GM04503 (cell line): ENCODE measurements at regions not wholly inside any gene's neighbourhood (a gene's known extent, or its start where the extent isn't known, plus 50 kb on each side); places are given as distances from the start of the nearest gene placed in this dataset.
"Not testable (repeated sequence)": the region's sequence is repeated elsewhere in the genome, so short reads cannot be mapped to it uniquely, and the experiment has no call there.

Experiments used
- DNase-seq: peaks from one replicate; pipeline ENCODE4 v3.0.0-alpha.2; 2012; ENCODE audit warnings: low read depth

DNA sequence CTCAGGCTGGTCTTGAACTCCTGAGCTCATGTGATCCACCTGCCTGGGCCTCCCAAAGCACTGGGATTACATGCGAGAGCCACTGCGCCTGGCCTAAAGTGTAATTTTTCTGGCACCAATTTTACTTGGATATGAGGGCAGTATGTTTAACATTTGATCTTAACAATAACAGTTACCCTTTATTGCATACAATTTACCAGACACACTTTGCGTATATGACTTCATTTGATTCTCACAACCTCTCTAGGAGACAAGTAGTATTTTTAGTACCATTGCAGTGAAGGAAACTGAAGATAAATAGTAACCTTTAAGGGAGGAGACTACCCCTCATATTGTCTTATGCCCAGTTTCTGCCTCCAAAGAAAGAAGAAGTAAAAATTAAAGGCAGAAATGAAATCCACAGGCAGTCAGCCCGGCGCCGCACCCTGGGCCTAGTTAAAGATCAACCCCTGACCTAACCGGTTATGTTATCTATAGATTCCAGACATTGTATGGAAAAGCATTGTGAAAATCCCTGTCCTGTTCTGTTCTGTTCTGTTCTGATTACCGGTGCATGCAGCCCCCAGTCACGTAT, 54.0 kb downstream of the CYP26A1 start:
- not testable (repeated sequence) for DNase-seq

DNA sequence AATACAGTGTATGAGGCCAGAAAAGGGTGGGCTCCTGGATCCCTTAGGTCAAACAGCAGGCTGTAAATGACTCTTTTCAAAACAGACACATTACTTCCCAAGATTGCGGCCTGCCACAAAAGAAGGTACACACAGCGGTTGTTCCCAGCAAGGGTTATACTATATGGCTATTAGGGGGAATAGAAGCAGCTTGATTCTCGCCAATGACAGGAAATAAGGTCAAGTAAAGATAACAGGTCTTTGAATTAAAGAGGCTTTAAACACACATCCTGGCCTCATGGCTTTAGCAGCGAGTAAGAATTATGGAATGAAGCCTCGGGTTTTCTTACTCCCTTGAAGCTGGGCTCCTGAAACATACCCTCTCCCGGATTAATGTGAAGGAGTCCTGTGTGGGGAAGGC, 58.3 kb downstream of the CYP26A1 start:
- DNase-seq, result no peak

DNA sequence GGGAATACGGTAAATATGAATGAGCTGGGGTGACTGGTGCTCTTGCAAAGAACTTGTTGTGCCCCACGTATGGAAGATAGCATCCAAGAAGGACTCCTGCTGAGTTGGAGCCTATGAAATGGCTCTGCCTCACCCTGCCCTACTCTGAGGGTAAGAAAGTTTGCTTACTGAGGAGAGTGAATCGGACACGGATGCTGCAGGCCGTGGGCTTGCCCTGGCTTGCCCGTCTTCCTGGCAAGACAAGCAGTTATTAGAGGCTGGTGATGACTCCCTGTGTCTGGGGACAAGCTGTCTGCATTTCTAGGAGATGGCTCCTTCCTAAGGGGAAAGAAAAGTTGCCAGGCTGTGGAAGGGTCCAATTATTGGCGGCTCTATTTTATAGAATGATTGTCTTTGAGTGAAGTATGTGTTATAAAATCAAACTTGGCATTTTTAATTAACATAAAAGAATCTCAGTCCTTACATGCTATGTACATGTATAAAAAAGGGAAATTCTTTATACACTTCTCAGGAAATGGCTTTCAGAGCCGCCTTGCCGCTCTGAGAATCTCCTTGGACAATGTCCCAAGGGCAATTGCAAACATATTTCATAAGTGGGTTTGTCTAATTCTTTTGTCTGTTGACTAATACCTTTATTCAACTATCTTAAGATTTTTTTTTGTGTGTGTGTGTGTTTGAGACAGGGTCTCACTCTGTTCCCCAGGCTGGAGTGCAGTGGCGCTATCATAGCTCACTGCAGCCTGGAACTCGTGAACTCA, 64.6 kb downstream of the CYP26A1 start:
- DNase-seq, result no peak

DNA sequence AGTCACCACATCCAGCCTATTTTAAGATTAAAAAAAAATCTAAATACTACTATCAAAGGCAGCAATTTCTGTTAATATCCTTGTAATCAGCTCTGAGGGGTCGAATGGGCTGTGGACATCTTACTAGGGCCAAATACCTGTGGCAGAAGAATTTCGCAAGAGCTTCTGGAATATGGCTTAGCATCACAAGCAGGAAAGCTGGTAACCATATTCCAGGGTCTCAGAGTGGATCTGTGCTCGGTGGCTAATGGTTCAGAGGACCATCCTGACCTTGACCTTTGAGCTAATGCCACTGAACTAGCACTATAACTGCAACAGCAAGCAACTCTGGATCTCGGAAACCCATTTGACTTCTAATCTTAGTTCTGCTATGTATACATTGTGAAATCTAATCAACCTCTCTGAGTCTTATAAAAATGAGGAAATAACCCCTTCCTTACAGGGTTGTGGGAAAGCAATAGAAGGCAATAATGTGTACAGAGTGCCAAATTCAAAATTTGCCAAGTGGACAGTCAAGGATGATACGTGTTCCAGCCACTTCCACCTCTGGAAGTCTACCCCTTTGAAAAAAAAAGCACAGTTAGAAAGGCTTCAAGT, 65.5 kb downstream of the CYP26A1 start:
- DNase-seq, result no peak

DNA sequence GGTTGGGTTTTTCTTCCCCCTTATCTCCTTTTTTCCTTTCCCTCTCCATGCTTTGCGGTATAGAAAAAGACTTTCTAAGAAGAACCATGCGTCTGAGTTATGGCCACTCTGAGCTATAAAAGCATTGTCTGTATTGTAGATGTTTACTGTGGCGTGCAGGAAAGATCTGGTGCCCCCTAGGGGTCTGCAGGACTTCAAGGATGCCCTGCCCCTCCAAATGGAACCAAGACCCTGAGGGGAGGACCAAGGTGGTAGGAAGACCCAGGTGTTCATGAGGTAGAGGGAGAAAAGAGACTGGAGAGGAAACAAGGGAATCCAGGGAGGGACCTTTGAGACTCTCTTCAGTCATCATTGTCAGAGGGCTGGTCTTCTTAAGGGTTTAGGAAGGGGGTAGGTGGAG, 68.8 kb downstream of the CYP26A1 start:
- DNase-seq, result no peak

DNA sequence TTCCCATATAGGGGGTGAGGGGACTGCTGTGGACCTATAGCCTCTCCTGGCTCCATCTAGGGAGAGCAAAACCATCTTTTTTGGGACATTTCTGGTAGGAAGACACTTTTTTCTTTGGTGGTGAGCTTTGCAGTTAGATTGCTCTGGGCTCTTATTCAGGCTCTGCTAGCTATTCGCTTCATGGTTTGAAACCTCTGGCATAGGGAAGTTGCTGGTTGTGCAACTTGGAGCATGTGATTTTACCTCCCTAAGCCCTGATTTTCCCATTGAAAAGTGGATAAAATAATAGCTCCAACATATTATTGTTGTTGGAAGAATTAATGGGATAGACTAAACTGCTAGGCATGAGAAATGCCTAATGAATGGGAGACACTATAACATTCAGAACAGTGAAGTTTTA, 69.6 kb downstream of the CYP26A1 start:
- no peak for DNase-seq

DNA sequence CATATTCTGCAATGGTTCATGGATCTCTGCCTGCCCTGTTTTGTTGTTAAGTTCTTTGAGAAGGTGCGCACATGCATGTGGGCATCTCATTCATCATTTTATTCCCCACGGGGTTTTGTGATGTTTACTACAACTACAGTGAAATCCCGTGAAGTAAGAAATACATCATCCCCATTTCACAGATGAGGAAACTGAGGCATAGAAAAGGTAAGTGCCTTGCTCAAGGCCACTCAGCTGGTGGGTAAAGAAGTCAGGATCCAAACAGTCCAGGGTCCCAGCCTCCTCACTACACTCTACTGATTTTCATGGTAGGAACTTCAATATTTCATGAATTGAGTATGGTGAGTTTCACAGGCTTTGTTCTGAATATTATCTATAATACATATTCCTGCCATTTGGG, 72.6 kb downstream of the CYP26A1 start:
- DNase-seq, result no peak

DNA sequence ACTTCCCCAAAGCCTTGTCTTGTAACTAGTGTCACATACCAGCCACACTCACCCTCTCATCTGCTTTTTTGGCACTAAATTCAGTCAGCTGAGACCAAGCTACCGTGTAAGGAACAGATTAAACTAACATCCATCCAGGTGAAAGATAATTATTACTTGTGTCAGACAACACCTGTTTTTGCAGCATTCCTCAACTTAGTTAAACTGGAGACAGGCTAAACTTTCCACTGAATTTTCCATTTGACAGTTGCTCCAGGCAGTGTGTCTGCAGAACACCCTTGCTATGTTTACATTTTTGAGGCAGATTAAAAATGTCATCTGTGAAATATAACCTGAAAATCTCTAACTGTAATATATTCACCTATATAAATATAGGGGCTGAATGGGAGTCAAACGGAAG, 73.6 kb downstream of the CYP26A1 start:
- DNase-seq, result no peak

DNA sequence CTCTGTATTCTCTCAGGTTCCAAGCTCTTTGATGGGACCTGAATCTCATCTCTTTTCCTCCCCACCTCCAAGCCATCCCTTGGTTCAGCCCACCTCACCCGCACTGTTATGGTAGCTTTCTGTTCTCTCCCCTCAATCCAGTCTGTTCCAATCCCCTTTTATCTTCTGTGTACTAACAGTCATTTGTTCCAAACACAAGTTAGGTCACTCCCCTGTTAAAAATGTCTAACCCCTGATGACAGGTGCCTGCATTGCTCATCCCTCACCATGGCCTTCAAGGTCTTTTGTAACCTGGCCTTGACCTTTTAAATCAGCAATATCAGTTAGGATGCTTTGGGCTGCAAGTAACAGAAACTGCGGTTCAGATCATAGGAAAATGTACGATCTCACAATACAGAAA, 74.8 kb downstream of the CYP26A1 start:
- DNase-seq, result no peak

DNA sequence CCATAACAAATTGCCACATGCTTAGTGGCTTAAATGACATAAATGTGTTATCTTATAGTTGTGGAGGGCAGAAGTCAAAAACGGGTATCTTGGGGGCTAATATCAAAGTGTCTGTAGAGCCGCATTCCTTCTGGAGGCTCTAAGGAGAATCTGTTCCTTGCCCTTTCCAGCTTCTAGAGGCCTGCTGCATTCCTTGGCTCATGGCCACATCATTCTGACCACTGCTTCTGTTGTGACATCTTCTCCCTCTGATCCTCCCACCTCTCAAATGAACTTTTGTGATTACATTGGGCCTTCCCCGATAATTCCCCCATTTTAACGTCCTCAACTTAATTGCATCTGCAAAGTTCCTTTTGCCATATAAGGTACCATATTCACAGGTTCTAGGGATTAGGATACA, 76.1 kb downstream of the CYP26A1 start:
- no peak for DNase-seq

DNA sequence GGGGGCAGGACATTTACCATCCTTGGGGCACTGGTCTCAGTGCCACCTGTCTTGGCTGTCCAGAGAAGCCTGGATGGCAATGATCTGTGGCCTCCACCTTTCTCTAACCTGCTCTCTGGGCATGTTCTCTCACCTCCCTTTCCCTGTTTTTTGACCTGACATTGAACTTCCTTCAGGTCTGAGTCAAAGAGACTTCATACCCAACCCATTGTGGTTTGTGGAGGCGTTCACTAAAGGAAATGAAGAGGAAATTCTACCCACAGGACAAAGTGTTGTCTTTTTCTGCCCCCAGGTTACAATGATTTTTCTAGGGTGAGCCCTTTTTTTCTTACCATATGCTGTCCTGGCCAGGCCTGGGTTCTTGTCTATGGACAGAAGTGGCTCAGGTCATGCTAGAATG, 76.6 kb downstream of the CYP26A1 start:
- DNase-seq, result no peak

DNA sequence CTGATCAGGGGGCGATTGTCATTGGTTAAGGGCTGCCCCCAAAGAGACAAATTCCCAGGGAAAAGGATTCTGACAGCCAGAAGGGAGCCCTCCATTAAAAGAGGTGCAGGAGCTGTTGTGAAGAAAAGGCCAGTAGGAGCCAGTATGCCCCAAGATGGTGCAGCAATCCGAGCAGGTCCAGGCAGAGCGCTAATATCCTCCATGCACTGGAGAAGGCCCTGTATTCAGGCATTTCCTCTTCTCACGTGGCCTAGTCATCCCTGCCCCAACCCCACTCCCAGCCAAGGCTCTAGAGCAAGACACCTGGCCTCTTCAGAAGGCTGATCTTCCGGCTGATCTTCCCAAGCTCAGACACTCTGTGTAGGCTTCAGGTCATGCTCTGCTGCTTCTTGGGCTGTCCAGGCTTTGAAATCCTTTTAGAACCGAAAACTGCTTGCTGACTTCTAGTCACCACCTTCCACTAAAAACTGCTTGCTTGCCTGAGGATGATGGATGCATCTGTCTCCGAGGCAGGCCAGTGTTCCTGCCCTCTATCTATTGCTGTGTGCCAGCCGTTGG, 77.4 kb downstream of the CYP26A1 start:
- no peak for DNase-seq

DNA sequence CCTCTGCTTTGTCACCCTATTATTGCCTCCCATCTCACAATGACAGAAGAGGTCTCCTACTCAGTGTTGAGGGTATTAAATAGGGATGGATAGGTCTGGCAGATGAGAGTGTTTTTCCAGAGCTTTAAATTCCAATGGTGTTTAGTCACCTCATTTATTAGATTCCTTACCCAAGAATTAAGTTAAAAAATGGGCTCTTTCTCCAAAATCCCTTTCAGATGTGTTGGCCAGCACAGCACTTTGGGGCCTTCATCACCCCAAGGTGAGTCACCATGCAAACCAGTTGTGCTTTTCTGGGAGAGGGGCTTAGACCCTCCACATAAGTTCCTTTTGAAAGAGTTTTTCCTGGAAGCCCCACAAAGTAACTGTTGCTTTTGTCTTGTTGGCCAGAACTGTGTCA, 78.4 kb downstream of the CYP26A1 start:
- DNase-seq, result peak; percentile 77

DNA sequence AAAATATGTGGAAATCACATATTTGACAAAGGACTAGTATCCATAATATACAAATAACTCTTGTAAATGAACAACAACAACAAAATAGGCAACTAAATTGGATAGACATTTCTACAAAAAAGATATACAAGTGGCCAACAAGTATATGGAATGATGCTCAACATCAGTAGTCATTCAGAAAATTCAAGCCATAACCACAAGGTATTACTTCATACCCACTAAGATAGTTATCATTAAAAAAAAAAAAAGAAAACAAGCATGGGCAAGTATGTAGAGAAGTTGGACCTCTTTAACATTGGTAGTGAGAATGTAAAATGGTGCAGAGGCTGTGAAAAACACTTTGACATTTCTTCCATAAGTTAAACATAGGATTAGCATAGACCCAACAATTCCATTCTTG, 80.8 kb downstream of the CYP26A1 start:
- DNase-seq, result no peak

DNA sequence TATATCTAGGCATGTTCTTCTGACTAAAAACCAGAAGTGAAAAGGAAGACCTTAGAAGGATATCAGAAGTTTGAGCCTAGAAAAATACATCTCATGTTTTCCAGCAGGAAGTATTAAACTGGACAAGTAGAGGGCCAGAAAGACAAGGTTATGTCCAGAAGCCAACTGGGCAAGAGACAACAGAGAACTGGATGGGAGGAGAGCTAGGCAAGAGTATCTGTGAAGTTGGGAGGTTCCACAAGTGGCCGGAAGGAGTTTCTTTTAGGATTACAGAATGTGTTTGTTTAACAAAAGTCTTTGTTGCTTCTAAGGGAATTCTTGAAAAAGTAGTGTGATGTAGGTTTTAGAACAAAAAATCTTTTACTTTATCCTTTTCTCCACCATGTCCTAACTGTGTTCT, 86.4 kb downstream of the CYP26A1 start:
- no peak for DNase-seq

DNA sequence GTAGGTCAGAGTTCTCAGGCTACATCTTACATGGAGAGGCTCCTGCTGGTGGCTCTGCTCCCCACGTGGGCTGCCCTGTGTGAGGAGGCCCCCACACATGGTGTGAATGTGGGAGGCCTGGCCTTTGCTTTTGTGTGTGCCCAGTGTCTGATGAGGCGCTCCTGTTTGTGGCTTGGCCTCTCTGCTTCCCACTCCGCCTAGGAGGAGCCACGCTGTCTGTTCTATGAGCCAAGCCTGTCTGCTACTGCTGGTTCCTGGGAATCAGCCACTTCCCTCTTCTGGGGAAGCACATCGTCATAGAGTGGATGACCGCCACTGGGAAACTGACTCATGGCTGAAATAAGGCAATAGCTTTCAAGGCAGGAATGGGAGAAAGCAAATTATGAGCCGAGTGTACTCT, 87.1 kb downstream of the CYP26A1 start:
- peak; percentile 91 for DNase-seq

DNA sequence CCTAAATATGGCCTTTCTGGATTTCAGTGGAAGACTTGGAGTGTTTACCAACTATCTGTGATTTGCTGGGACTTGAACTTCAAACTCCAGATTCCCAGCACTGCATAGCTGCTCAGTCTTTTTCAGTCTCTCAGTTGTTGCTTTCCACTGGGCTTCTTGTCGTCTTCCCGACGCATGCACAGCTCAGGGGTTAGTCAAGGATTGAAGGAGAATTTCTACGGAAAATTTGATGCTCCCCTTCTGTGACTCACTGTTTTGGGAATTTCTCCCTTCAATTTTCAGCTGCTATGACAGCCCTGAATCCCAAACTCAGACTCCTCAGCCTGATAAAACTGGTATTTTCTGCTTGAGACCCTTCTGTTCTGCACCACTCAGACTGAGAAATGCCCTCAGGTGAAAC, 91.7 kb downstream of the CYP26A1 start:
- DNase-seq, result peak; percentile 28

DNA sequence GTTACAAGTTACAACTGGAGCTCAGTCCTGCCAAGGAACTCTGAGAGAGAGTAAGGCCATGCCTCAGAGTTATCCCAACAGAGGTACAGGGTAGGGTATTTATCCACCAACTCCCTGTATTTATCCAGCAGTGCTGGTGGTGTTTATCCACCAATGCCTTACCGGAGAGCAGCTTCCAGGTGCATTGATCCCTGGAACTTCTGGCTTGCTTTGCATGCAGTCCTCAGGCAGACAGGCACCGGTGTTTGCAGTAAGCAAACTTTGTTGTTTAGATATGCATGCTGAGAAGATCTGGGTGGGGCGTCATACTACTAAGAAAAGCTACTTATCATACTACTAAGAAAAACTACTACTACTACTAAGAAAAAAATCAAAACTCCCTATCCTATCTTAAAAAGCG, 92.4 kb downstream of the CYP26A1 start:
- DNase-seq, result no peak

DNA sequence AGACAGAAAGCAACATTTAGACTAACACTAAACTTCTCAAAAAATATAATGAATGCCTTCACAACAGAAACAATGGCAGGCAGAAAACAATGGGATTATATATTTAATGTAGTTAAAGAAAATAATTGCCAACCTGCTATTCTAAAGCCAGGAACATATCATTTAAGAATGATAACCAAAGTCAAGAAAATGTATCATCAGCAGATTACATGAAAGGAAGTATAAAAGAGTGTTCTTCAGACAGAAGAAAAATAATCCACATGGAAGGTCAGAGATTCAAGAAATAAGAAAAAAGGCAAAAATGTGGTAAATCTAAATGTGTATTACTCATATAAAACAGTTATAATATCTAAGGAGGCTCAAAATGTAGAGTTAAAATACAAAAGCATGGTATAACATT, 98.1 kb downstream of the CYP26A1 start:
- no peak for DNase-seq

DNA sequence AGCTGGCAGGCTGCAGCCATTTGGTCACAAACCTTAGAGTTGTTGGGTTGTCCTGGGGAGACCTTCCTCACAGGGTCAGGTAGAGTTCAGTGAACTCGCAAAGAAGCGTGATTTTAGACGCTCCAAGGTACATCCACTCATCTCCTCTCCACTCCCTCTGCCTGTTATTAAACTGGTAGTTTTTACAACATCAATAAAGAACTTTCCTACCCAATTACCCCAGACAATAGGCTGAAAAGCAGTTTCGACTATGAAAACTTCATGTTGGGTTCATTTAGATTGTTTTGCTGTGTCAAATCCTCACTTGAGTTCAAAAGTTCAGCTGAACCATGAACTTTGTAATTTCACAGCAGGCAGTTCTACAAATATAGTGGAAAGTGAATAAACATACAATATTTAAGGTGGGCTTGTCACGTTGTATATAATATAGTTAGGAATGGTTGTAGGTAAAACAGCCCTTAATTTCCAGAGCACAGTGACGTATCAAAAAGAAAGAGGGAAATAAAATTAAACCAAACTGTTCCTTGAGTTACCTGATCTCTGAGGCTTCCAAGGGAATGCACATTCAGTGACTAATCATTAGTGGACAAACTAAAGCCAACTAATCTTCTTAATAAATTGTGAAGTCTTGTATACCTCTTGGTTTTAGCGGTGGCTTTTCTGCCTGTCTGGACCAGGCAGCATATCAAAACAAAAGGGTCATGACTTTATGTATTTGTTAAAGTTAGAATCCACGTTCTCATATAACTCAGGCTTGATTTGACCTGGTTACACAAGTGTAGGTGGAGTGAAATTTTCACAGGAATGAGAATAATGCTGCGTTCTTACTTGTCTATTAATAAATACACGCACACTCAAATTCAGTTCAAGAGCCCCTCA, 100.5 kb downstream of the CYP26A1 start:
- DNase-seq, result no peak

DNA sequence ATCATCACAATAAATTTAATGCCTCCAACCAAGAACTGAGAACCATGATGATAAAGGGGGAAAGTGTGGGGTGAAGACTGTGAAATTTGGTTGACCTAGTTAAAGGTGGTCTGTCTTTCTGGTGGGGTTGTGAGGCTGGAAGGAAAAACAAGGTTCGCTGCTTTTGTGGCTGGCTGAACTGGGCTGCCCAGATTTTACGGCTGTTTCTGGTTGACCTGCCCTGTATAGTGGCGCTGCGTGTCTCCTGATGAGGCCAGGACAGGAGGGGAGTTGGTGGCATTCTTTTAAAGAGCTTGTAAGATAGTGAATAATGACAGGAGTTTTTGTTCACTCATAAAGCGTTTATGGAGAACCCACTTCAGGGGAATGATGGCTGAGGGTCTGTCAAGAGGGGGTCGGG, 101.8 kb downstream of the CYP26A1 start:
- DNase-seq, result no peak

DNA sequence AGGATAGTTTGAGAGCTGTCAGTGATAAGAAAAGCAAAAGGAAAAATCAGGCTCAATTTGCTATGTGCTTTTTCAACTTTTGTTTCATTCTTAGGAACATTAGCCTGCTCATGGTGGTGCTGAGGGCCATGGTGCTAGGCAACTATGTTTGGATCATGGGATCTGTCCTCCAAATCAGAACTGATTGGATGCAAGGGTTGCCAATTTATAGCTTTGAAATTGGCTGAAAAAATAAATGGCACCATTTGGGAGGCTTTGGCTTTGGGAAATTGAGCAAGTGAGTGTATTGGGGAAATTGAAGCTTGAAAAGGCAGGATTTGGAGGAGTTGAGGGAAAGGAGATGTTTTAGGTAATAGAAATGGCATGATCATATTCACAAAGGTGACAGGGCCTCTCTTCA, 103.8 kb downstream of the CYP26A1 start:
- DNase-seq, result no peak

DNA sequence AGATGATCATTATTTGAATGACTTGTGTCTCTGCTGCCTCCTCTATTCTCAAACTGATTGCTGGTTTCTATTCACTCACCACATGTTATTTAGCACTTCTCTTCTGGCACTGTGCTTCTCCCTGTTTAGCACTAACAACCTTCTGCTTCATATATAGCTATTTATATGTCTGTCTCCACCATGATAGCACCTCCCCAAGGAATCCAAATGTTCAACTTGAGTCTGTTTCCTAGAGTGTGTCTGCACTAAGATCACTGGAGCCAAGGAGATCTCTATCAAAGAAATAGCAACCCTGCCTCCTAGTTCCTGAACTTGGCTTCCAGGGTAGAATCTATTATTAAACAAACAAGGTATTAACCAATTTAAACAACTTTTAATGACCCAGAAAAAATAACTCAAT, 104.5 kb downstream of the CYP26A1 start:
- DNase-seq, result no peak
